ENCODE measurements at regions not wholly inside any gene's neighbourhood (a gene's known extent, or its start where the extent isn't known, plus 50 kb on each side); places are given as distances from the start of the nearest gene placed in this dataset.

DNA sequence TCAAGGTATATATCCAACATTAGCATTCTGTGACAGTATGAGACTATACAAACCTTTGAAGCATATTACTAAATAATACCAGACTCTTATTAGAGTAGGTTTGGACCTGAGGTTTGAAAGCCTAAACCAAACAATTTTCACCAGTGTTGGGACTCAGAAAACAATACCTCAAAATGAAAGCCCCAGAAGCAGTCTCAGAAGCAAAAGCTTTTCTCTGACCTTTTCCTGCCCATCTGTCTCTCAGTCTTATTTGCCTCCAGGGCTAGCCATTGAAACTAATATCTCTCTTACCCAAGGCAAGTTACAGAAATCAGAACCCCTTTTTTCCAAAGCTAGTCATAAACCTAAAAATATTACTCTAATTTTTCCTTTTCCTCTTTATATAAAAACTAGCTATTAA, 163.3 kb downstream of the PTCHD1 start:
- TF ChIP-seq CTCF (CRISPR knock-in tag; IDR thresholded peaks at IDR 0.05) (no peak), NAIF1 (CRISPR knock-in tag; IDR thresholded peaks at IDR 0.05; ENCODE audit: borderline replicate concordance) (no peak)

All from HepG2 (cell line).